GM12873 (cell line): ENCODE measurements at regions not wholly inside any gene's neighbourhood (a gene's known extent, or its start where the extent isn't known, plus 50 kb on each side); places are given as distances from the start of the nearest gene placed in this dataset.

Experiments used
- TF ChIP-seq, protein P1 (sequence below): IDR thresholded peaks from 2 replicates; pipeline ENCODE4 v1.5.1; 2012; ENCODE audit warnings: low read depth, mild to moderate bottlenecking, moderate library complexity, low read length, control low read depth; ENCODE audit not compliant: insufficient read depth; ENCODE audit errors: missing control alignments

DNA sequence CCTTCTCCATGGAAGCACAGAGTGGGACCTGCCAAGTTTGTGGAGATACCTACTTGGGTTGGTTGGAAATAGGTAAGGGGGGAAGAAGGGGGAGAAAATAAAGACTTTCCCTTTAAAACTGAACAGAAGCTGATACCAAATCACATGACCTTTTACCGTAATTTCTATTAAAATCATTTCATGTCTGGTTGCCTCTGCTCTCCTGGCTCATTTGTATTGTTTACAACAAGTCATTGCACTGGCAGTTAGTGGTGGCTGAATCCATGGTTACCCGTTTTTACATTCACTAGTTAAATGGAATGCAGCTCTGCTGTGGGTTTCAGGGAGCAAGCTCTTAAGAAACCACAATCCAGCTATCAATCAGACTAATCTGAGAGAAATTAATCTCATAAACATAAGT lies 353.7 kb upstream of the ESRRG start:
- TF ChIP-seq, protein P1, sequence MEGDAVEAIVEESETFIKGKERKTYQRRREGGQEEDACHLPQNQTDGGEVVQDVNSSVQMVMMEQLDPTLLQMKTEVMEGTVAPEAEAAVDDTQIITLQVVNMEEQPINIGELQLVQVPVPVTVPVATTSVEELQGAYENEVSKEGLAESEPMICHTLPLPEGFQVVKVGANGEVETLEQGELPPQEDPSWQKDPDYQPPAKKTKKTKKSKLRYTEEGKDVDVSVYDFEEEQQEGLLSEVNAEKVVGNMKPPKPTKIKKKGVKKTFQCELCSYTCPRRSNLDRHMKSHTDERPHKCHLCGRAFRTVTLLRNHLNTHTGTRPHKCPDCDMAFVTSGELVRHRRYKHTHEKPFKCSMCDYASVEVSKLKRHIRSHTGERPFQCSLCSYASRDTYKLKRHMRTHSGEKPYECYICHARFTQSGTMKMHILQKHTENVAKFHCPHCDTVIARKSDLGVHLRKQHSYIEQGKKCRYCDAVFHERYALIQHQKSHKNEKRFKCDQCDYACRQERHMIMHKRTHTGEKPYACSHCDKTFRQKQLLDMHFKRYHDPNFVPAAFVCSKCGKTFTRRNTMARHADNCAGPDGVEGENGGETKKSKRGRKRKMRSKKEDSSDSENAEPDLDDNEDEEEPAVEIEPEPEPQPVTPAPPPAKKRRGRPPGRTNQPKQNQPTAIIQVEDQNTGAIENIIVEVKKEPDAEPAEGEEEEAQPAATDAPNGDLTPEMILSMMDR, result no peak

DNA sequence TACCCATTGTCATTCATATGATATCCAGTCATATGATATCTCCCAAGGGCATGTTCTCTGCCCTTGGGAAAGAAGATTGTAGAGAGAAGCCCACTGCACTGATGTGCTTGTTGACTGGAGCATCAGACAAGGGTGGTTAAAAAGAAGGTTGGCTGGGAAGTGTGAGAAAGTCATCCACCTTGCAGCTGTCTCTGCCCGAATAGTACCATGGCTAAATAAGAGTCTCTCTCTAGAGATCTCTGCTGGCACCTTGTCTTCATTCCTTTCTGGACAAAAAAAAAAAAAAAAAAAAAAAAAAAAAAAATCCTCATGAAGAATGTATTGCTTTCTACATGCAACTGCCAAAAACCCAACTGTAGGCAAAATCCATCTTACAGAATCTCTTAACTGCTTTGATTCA lies 349.7 kb upstream of the ESRRG start:
- TF ChIP-seq, protein P1, result no peak

DNA sequence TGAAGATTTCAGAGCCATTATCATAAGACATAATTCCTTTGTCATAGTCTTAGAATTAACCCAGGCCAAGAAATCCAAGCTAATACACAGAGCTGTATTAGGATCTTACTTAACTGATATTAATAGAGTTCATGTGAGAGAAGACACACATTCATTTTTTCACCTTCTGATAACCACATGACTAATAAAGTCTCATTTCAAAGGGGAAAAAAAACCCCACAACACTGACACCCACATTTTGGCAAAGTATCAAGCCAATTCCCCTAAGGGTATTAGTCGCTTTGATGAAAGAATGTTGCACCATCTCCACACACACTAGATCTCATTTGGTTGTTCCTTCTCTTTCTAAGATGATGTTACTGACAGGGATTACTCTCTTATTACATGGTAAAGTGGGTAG lies 344.4 kb upstream of the ESRRG start:
- TF ChIP-seq, protein P1, result no peak

DNA sequence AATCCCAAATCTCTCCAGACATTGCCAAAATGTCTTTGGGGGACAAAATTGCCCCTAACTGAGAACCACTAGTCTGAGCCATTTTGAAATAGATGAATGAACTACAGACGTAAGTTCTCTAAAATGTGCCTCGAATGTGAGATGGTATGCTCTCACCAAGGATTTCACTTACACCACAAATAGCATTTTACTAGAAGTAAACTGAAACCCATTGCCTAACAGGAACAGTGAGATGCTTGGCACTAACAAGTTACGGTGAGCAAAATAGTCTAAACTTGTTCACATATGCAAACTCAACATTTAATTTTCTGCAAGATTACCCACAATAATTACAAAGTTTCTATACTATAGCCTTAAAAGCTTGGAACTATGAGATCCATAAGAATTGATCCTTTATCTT lies 343.6 kb upstream of the ESRRG start:
- TF ChIP-seq, protein P1, result no peak

GRCh38 chr1:217063172-217063908 lies 340.1 kb upstream of the ESRRG start:
- TF ChIP-seq, protein P1, result no peak

- TF ChIP-seq, protein P1, result no peak
These were observed 339.4 kb upstream of the ESRRG start for GRCh38 chr1:217062586-217062985.

- TF ChIP-seq, protein P1, result no peak
These were observed 336.2 kb upstream of the ESRRG start for GRCh38 chr1:217059401-217059800.

DNA sequence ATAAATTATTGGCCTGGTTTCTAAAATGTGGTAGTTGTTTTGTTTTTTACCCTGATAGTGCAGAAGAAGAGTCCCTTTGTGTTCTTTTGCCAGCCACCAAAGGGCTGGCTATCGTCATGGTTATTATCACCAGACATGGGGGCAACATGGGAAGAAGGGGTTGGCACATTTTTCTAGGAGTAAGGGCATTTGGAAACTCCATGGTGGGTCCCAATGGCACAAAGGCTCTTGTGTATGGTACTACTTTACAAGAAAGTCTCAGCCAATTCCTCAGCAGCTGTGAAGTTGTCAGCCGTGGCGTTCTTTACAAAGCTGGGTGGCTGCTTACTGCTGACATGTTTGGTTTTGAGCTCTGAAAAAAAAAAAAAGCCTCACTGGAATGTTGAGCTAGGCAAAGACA lies 330.4 kb upstream of the ESRRG start:
- TF ChIP-seq, protein P1, result no peak
